IMR-90 (cell line): ENCODE measurements at regions not wholly inside any gene's neighbourhood (a gene's known extent, or its start where the extent isn't known, plus 50 kb on each side); places are given as distances from the start of the nearest gene placed in this dataset.

ENCODE experiments used
- ATAC-seq: fragments of 200-7000 bp; cut with Tn5 transposase; 2 replicates; pipeline ENCODE4 v1.9.1; 2020; ENCODE audit warnings: low read depth, mild to moderate bottlenecking, moderate library complexity
- BruUV-seq: library from RNA; stranded (reverse); fragments of 400-500 nt; replicated peaks from 2 replicates; lab custom pipeline; 2021; lab: Mats Ljungman, UMichigan
- CTCF ChIA-PET: fragments of 300-600 bp; formaldehyde crosslinking; extraction: SDS; loops from one replicate; lab custom pipeline; 2021; ENCODE audit warnings: antibody characterized with exemption; lab: Yijun Ruan, JAX
- POLR2A ChIA-PET: fragments of 300-600 bp; sonication (Branson Sonifier 250); formaldehyde crosslinking; loops from one replicate; lab custom pipeline; 2022; ENCODE audit warnings: antibody characterized with exemption; ENCODE audit not compliant: unreplicated experiment; lab: Charles Lee
- DNase-seq: peaks from one replicate; pipeline ENCODE4 v3.0.0; 2013
- H2AFZ ChIP-seq: replicated peaks from 2 replicates; pipeline ENCODE3; 2013; ENCODE audit warnings: low read length, mild to moderate bottlenecking; ENCODE audit not compliant: poor library complexity
- H2AK5ac ChIP-seq: 2 replicates; pipeline ENCODE4 v1.6.1; 2013; ENCODE audit warnings: low read depth, low read length, inconsistent platforms
- H2AK9ac ChIP-seq: replicated peaks from 2 replicates; pipeline ENCODE3; 2013; ENCODE audit warnings: mild to moderate bottlenecking, low read depth, low read length, moderate library complexity; ENCODE audit not compliant: poor library complexity
- H2BK120ac ChIP-seq: 2 replicates; pipeline ENCODE4 v1.6.1; 2013; ENCODE audit warnings: low read depth, low read length, inconsistent platforms
- H2BK15ac ChIP-seq: 3 replicates; pipeline ENCODE4 v1.6.1; 2013; ENCODE audit warnings: low read depth, low read length, inconsistent platforms
- H2BK20ac ChIP-seq: 2 replicates; pipeline ENCODE4 v1.6.1; 2013; ENCODE audit warnings: low read depth, mild to moderate bottlenecking, inconsistent platforms, low read length, moderate library complexity
- H2BK5ac ChIP-seq: 2 replicates; pipeline ENCODE4 v1.6.1; 2013; ENCODE audit warnings: mild to moderate bottlenecking, low read depth, low read length, inconsistent platforms; ENCODE audit not compliant: poor library complexity, severe bottlenecking
- H3K14ac ChIP-seq: replicated peaks from 2 replicates; pipeline ENCODE4 v1.6.1; 2013; ENCODE audit warnings: low read depth, low read length, inconsistent platforms
- H3K18ac ChIP-seq: 2 replicates; pipeline ENCODE4 v1.6.1; 2013; ENCODE audit warnings: low read depth, low read length, control low read depth
- H3K23ac ChIP-seq: 2 replicates; pipeline ENCODE4 v1.6.1; 2013; ENCODE audit warnings: low read depth, low read length, inconsistent platforms
- H3K27ac ChIP-seq: 2 replicates; pipeline ENCODE4 v1.5.1; 2013; ENCODE audit warnings: mild to moderate bottlenecking, control low read depth, low read length; ENCODE audit not compliant: insufficient read depth
- H3K27me3 ChIP-seq: 2 replicates; pipeline ENCODE4 v1.6.1; 2013; ENCODE audit warnings: low read length; ENCODE audit not compliant: control insufficient read depth, insufficient read depth
- H3K36me3 ChIP-seq: 2 replicates; pipeline ENCODE4 v1.6.1; 2013; ENCODE audit warnings: low read length, mixed read lengths; ENCODE audit not compliant: control insufficient read depth, insufficient read depth
- H3K4ac ChIP-seq: 2 replicates; pipeline ENCODE4 v1.6.1; 2013; ENCODE audit warnings: low read depth, low read length, inconsistent platforms
- H3K4me1 ChIP-seq: 2 replicates; pipeline ENCODE4 v1.6.1; 2013; ENCODE audit warnings: low read length, mixed read lengths; ENCODE audit not compliant: control insufficient read depth, insufficient read depth
- H3K4me2 ChIP-seq: 2 replicates; pipeline ENCODE4 v1.6.1; 2013; ENCODE audit warnings: low read depth, mild to moderate bottlenecking, control low read depth, low read length, moderate library complexity
- H3K4me3 ChIP-seq: 2 replicates; pipeline ENCODE4 v1.5.1; 2013; ENCODE audit warnings: low read depth, mild to moderate bottlenecking, control low read depth, low read length, moderate library complexity; ENCODE audit not compliant: insufficient read depth
- H3K56ac ChIP-seq: 2 replicates; pipeline ENCODE4 v1.6.1; 2013; ENCODE audit warnings: low read length, inconsistent platforms; ENCODE audit not compliant: insufficient read depth; ENCODE audit errors: extremely low read depth
- H3K79me1 ChIP-seq, 2 experiments: 2 replicates each; pipeline ENCODE4 v1.6.1; 2013; ENCODE audit warnings: low read length in 2 of 2, inconsistent platforms in 1 of 2, low read depth in 1 of 2
- H3K9ac ChIP-seq: 2 replicates; pipeline ENCODE4 v1.6.1; 2013; ENCODE audit warnings: low read depth, low read length, control low read depth
- H3K9me1 ChIP-seq: 2 replicates; pipeline ENCODE4 v1.6.1; 2013; ENCODE audit warnings: low read length, inconsistent platforms; ENCODE audit not compliant: insufficient read depth
- H3K9me3 ChIP-seq: 2 replicates; pipeline ENCODE4 v1.6.1; 2013; ENCODE audit warnings: low read length; ENCODE audit not compliant: control insufficient read depth, insufficient read depth
- H4K20me1 ChIP-seq: 2 replicates; pipeline ENCODE4 v1.6.1; 2013; ENCODE audit warnings: low read length, inconsistent platforms; ENCODE audit not compliant: insufficient read depth
- H4K5ac ChIP-seq: 2 replicates; pipeline ENCODE4 v1.6.1; 2013; ENCODE audit warnings: mild to moderate bottlenecking, low read depth, low read length, control low read depth
- H4K8ac ChIP-seq, 2 experiments: 2 replicates each; pipeline ENCODE4 v1.6.1; 2013; ENCODE audit warnings: low read depth in 2 of 2, low read length in 2 of 2, control low read depth in 1 of 2, inconsistent platforms in 1 of 2
- H4K91ac ChIP-seq: 2 replicates; pipeline ENCODE4 v1.6.1; 2013; ENCODE audit warnings: low read depth, low read length, inconsistent platforms; ENCODE audit not compliant: insufficient read depth
- BHLHE40 ChIP-seq: fragments of 150-350 bp; IDR thresholded peaks from 2 replicates; pipeline ENCODE4 v1.6.1; 2016; ENCODE audit warnings: mild to moderate bottlenecking, low read depth, low read length
- CEBPB ChIP-seq: IDR thresholded peaks from 2 replicates; pipeline ENCODE4 v1.6.1; 2012; ENCODE audit warnings: low read depth, low read length, improper control_type of control experiment
- CHD1 ChIP-seq: IDR thresholded peaks from 2 replicates; pipeline ENCODE4 v1.6.1; 2012; ENCODE audit warnings: low read depth, low read length, improper control_type of control experiment
- FOS ChIP-seq: fragments of 150-350 bp; IDR thresholded peaks from 2 replicates; pipeline ENCODE4 v1.6.1; 2016; ENCODE audit warnings: low read depth, low read length
- MAFK ChIP-seq: IDR thresholded peaks from 2 replicates; pipeline ENCODE4 v1.6.1; 2012; ENCODE audit warnings: low read depth, low read length, improper control_type of control experiment
- MAZ ChIP-seq: IDR thresholded peaks from 2 replicates; pipeline ENCODE4 v1.6.1; 2012; ENCODE audit warnings: low read depth, mild to moderate bottlenecking, low read length, improper control_type of control experiment, moderate library complexity, borderline replicate concordance
- MXI1 ChIP-seq: IDR thresholded peaks from 2 replicates; pipeline ENCODE4 v1.6.1; 2012; ENCODE audit warnings: low read depth, mild to moderate bottlenecking, low read length, moderate library complexity, borderline replicate concordance
- POLR2A ChIP-seq: IDR thresholded peaks from 2 replicates; pipeline ENCODE4 v1.6.1; 2012; ENCODE audit warnings: mild to moderate bottlenecking, low read depth, low read length
- RAD21 ChIP-seq: IDR thresholded peaks from 2 replicates; pipeline ENCODE4 v1.6.1; 2012; ENCODE audit warnings: low read length, improper control_type of control experiment
- RCOR1 ChIP-seq: IDR thresholded peaks from 2 replicates; pipeline ENCODE4 v1.6.1; 2012; ENCODE audit warnings: mild to moderate bottlenecking, low read length, improper control_type of control experiment; ENCODE audit not compliant: insufficient replicate concordance
- RFX5 ChIP-seq: IDR thresholded peaks from 2 replicates; pipeline ENCODE4 v1.8.0; 2012; ENCODE audit warnings: low read depth, mild to moderate bottlenecking, low read length, moderate library complexity
- SMC3 ChIP-seq: fragments of 150-350 bp; IDR thresholded peaks from 2 replicates; pipeline ENCODE4 v1.6.1; 2016; ENCODE audit warnings: low read depth, mild to moderate bottlenecking, antibody characterized with exemption, low read length, moderate library complexity
- WGBS, 2 experiments: methylation state at CpG; one replicate each; pipeline versions ENCODE4 v1.1.5 to v1.1.7; 2013; ENCODE audit warnings: missing lambda C conversion rate in 2 of 2; ENCODE audit not compliant: insufficient read length in 1 of 2; ENCODE audit errors: extremely low coverage in 2 of 2; 5-methylcytosine and 5-hydroxymethylcytosine counted together
- dilution Hi-C: fragments of 300-500 bp; cut with HindIII; formaldehyde crosslinking; loops from one replicate; pipeline ENCODE4 v1.14.3; 2018; ENCODE audit warnings: low sequenced_read_pairs; ENCODE audit not compliant: unreplicated experiment
- in situ Hi-C: fragments of 300-500 bp; cut with MboI; formaldehyde crosslinking; loops from 3 replicates; pipeline ENCODE4 v1.14.3; 2019; ENCODE audit warnings: low sequenced_read_pairs, inconsistent platforms, mixed read lengths
- intact Hi-C: fragments of 100-400 bp; cut with micrococcal nuclease; formaldehyde crosslinking; loops from 2 replicates; pipeline ENCODE4 v1.10.0; 2022
- TF ChIP-seq, protein P1 (sequence below): fragments of 150-350 bp; IDR thresholded peaks from 2 replicates; pipeline ENCODE4 v1.6.1; 2017; ENCODE audit warnings: mild to moderate bottlenecking, antibody characterized with exemption, low read length, low read depth
- TF ChIP-seq, protein P2 (sequence below): conservative IDR thresholded peaks from 2 replicates; pipeline ENCODE4 v1.5.1; 2012; ENCODE audit warnings: mild to moderate bottlenecking, low read depth, low read length, improper control_type of control experiment
- TF ChIP-seq, protein P3 (sequence below): fragments of 150-350 bp; IDR thresholded peaks from 2 replicates; pipeline ENCODE4 v1.6.1; 2016; ENCODE audit warnings: low read depth, mild to moderate bottlenecking, low read length, moderate library complexity, borderline replicate concordance

DNA sequence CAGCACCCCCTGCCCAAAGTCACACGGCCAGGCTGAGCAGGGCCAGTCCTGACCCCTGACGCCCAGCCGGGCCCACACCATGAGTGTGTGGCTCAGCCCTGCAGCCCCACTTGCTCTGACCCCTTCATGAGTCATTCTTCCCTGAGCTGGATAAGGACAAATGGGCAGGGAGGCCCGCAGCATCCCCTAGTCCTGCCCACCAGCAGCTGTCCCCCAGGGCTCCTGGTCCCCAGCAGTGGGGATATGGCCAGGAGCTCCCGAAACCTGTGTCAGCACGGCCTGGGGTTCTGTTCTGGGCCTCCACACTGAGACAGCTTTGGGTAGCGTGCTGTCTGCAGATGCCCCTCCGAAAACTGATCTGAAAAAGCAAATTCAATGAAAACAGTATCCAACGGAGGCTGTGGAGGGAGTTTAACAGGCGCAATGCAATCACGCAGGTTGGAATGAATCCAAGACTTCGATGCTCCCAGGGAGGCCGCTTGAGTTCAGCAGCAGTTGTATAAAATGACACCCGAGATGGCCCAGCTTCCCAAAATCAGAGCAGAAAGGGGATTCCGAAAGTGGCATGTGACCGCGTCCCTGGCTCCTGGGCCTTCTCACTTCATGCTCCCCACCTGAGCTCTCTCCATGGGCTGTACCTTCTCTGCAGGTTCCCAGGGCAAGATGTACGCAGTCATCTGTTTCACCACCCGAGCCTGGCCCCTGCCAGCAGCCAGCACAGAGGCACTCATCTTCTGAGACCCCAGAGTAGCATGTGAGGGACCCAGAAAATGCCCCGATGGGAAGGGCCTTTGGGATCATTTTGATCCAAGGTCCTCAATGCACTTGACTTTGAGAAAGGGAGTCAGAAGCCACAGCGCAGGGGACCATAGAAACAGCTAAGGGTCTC, 214.1 kb downstream of the USP6NL start:
- no peak overlapping the region for H2BK15ac ChIP-seq
- no peak overlapping the region for H4K8ac ChIP-seq
- no peak overlapping the region for H2BK20ac ChIP-seq
- no peak overlapping the region for H2BK120ac ChIP-seq
- no TSS peak for BruUV-seq
- H3K23ac ChIP-seq: no peak overlapping the region
- dilution Hi-C loops: no loop called here
- H3K4me1 ChIP-seq: no peaks in the 10 kb centered on the region
- no peak overlapping the region for H3K27ac ChIP-seq
- H3K36me3 ChIP-seq: no peaks in the 10 kb centered on the region
- POLR2A ChIA-PET: no interaction called here
- peaks cover 3% of the 10 kb centered on the region; the same call in 1 of the 2 replicates for H3K9me3 ChIP-seq
- H4K20me1 ChIP-seq: no peaks in the 10 kb centered on the region
- H3K18ac ChIP-seq: no peak overlapping the region
- H3K4me3 ChIP-seq: no peak overlapping the region
- H3K4ac ChIP-seq: no peak overlapping the region
- no peaks in the 10 kb centered on the region for H3K27me3 ChIP-seq
- no peak overlapping the region for H2AK5ac ChIP-seq
- H4K5ac ChIP-seq: no peak overlapping the region
- H3K4me2 ChIP-seq: no peak overlapping the region
- CTCF ChIA-PET: no interaction called here
- no peak overlapping the region for H3K9ac ChIP-seq
- in situ Hi-C loops: no loop called here
- H2AK9ac ChIP-seq: no peak overlapping the region
- WGBS, 2 experiments: 46% methylated on average over 11 of the region's 21 CpGs; no CpG with 5 or more reads in 1 of the 2 experiments
- no peak overlapping the region for H3K14ac ChIP-seq
- no peaks in the 10 kb centered on the region for H3K9me1 ChIP-seq
- no peaks in the 10 kb centered on the region for H3K79me1 ChIP-seq
- H2BK5ac ChIP-seq: no peak overlapping the region
- ATAC-seq: no peak
- intact Hi-C loops: no loop called here
- H4K91ac ChIP-seq: no peak overlapping the region
- H3K56ac ChIP-seq: no peak overlapping the region
- H2AFZ ChIP-seq: peak overlapping the region; percentile 32
- no peak for DNase-seq
- TF ChIP-seq CHD1 (no peak), MAFK (no peak), BHLHE40 (no peak), FOS (no peak), RCOR1 (no peak), CEBPB (no peak), POLR2A (no peak), RFX5 (no peak), MXI1 (no peak), MAZ (no peak), SMC3 (no peak), RAD21 (no peak)
- TF ChIP-seq, protein P1, sequence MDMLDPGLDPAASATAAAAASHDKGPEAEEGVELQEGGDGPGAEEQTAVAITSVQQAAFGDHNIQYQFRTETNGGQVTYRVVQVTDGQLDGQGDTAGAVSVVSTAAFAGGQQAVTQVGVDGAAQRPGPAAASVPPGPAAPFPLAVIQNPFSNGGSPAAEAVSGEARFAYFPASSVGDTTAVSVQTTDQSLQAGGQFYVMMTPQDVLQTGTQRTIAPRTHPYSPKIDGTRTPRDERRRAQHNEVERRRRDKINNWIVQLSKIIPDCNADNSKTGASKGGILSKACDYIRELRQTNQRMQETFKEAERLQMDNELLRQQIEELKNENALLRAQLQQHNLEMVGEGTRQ: no peak
- TF ChIP-seq, protein P2, sequence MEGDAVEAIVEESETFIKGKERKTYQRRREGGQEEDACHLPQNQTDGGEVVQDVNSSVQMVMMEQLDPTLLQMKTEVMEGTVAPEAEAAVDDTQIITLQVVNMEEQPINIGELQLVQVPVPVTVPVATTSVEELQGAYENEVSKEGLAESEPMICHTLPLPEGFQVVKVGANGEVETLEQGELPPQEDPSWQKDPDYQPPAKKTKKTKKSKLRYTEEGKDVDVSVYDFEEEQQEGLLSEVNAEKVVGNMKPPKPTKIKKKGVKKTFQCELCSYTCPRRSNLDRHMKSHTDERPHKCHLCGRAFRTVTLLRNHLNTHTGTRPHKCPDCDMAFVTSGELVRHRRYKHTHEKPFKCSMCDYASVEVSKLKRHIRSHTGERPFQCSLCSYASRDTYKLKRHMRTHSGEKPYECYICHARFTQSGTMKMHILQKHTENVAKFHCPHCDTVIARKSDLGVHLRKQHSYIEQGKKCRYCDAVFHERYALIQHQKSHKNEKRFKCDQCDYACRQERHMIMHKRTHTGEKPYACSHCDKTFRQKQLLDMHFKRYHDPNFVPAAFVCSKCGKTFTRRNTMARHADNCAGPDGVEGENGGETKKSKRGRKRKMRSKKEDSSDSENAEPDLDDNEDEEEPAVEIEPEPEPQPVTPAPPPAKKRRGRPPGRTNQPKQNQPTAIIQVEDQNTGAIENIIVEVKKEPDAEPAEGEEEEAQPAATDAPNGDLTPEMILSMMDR: no peak
- TF ChIP-seq, protein P3, sequence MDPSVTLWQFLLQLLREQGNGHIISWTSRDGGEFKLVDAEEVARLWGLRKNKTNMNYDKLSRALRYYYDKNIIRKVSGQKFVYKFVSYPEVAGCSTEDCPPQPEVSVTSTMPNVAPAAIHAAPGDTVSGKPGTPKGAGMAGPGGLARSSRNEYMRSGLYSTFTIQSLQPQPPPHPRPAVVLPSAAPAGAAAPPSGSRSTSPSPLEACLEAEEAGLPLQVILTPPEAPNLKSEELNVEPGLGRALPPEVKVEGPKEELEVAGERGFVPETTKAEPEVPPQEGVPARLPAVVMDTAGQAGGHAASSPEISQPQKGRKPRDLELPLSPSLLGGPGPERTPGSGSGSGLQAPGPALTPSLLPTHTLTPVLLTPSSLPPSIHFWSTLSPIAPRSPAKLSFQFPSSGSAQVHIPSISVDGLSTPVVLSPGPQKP: no peak
